NCI-H1694 treated with DMSO at 0.1 percent for 48 hours (cell line): ENCODE measurements at regions not wholly inside any gene's neighbourhood (a gene's known extent, or its start where the extent isn't known, plus 50 kb on each side); places are given as distances from the start of the nearest gene placed in this dataset.
"Not testable (repeated sequence)": the region's sequence is repeated elsewhere in the genome, so short reads cannot be mapped to it uniquely, and the experiment has no call there.

Experiments used
- DNase-seq: peaks from one replicate; lab custom pipeline; 2025; lab: John Stamatoyannopoulos, UW

GRCh38 chr18:40366521-40366920, 1588.5 kb upstream of the PIK3C3 start:
- DNase-seq, result no peak

GRCh38 chr18:40365526-40365925, 1589.5 kb upstream of the PIK3C3 start:
- no peak for DNase-seq

GRCh38 chr18:40360558-40360957, 1594.5 kb upstream of the PIK3C3 start:
- no peak for DNase-seq

- DNase-seq, result no peak
Measured at GRCh38 chr18:40357536-40357935, 1597.5 kb upstream of the PIK3C3 start.

GRCh38 chr18:40356168-40356567, 1598.9 kb upstream of the PIK3C3 start:
- DNase-seq, result no peak

GRCh38 chr18:40355726-40356125, 1599.3 kb upstream of the PIK3C3 start:
- no peak for DNase-seq

- DNase-seq, result no peak
Measured at GRCh38 chr18:40348196-40348595, 1606.8 kb upstream of the PIK3C3 start.

GRCh38 chr18:40347261-40347660, 1607.8 kb upstream of the PIK3C3 start:
- DNase-seq, result no peak

- no peak for DNase-seq
Measured at GRCh38 chr18:40346146-40346545, 1608.9 kb upstream of the PIK3C3 start.

GRCh38 chr18:40341701-40342100, 1613.3 kb upstream of the PIK3C3 start:
- no peak for DNase-seq

GRCh38 chr18:40338284-40338683, 1616.8 kb upstream of the PIK3C3 start:
- DNase-seq, result no peak

- DNase-seq, result no peak
Measured at GRCh38 chr18:40326985-40327384, 1628.0 kb upstream of the PIK3C3 start.

- DNase-seq, result no peak
Measured at GRCh38 chr18:40325988-40326387, 1629.0 kb upstream of the PIK3C3 start.

- DNase-seq, result no peak
Measured at GRCh38 chr18:40314199-40314598, 1640.8 kb upstream of the PIK3C3 start.

- DNase-seq, result no peak
Measured at GRCh38 chr18:40313030-40313642, 1641.9 kb upstream of the PIK3C3 start.

- no peak for DNase-seq
Measured at GRCh38 chr18:40307627-40308026, 1647.4 kb upstream of the PIK3C3 start.

GRCh38 chr18:40296717-40297413, 1658.2 kb upstream of the PIK3C3 start:
- no peak for DNase-seq

GRCh38 chr18:40292985-40293710, 1661.9 kb upstream of the PIK3C3 start:
- no peak for DNase-seq

- no peak for DNase-seq
Measured at GRCh38 chr18:40283560-40283959, 1671.5 kb upstream of the PIK3C3 start.

- not testable (repeated sequence) for DNase-seq
Measured at GRCh38 chr18:40281356-40281755, 1673.7 kb upstream of the PIK3C3 start.

- no peak for DNase-seq
Measured at GRCh38 chr18:40274618-40275196, 1680.3 kb upstream of the PIK3C3 start.

GRCh38 chr18:40272630-40273231, 1682.3 kb upstream of the PIK3C3 start:
- no peak for DNase-seq
